IPS-18a (cell line): ENCODE measurements at regions not wholly inside any gene's neighbourhood (a gene's known extent, or its start where the extent isn't known, plus 50 kb on each side); places are given as distances from the start of the nearest gene placed in this dataset.

ENCODE experiments used
- H3K27ac ChIP-seq: one replicate; pipeline ENCODE4 v1.5.1; 2013; ENCODE audit warnings: low read length
- H3K27me3 ChIP-seq: one replicate; pipeline ENCODE4 v1.6.1; 2013; ENCODE audit warnings: mild to moderate bottlenecking, low read length; ENCODE audit not compliant: control insufficient read depth, insufficient read depth
- H3K36me3 ChIP-seq: one replicate; pipeline ENCODE4 v1.6.1; 2013; ENCODE audit warnings: low read depth, low read length; ENCODE audit not compliant: control insufficient read depth
- H3K4me1 ChIP-seq: one replicate; pipeline ENCODE4 v1.6.1; 2013; ENCODE audit warnings: low read depth, low read length; ENCODE audit not compliant: control insufficient read depth
- H3K4me3 ChIP-seq: one replicate; pipeline ENCODE4 v1.5.1; 2013; ENCODE audit warnings: low read length
- H3K9ac ChIP-seq: one replicate; pipeline ENCODE4 v1.6.1; 2013; ENCODE audit warnings: mild to moderate bottlenecking, low read length, moderate library complexity
- H3K9me3 ChIP-seq: one replicate; pipeline ENCODE4 v1.6.1; 2013; ENCODE audit warnings: low read depth, low read length; ENCODE audit not compliant: control insufficient read depth

- Histone ChIP-seq H3K9me3 (no peaks in the 10 kb centered on the region), H3K4me3 (no peak overlapping the region), H3K27me3 (no peaks in the 10 kb centered on the region), H3K27ac (no peak overlapping the region), H3K4me1 (peaks cover 19% of the 10 kb centered on the region), H3K9ac (no peak overlapping the region), H3K36me3 (no peaks in the 10 kb centered on the region)
Observed at GRCh38 chr12:69052613-69053408, 119.8 kb upstream of the CPM start.

- Histone ChIP-seq H3K36me3 (no peaks in the 10 kb centered on the region), H3K27ac (no peak overlapping the region), H3K4me1 (peaks cover 19% of the 10 kb centered on the region), H3K9ac (no peak overlapping the region), H3K9me3 (no peaks in the 10 kb centered on the region), H3K4me3 (no peak overlapping the region), H3K27me3 (no peaks in the 10 kb centered on the region)
Observed at GRCh38 chr12:69054343-69055056, 121.5 kb upstream of the CPM start.

GRCh38 chr12:69055280-69055679 is 122.3 kb upstream of the CPM start:
- Histone ChIP-seq H3K27ac (no peak overlapping the region), H3K9ac (no peak overlapping the region), H3K9me3 (no peaks in the 10 kb centered on the region), H3K27me3 (no peaks in the 10 kb centered on the region), H3K36me3 (no peaks in the 10 kb centered on the region), H3K4me3 (no peak overlapping the region), H3K4me1 (peaks cover 19% of the 10 kb centered on the region)

- no peak overlapping the region for H3K27ac ChIP-seq
- peaks cover 19% of the 10 kb centered on the region for H3K4me1 ChIP-seq
- H3K9me3 ChIP-seq, result no peaks in the 10 kb centered on the region
- no peaks in the 10 kb centered on the region for H3K36me3 ChIP-seq
- H3K4me3 ChIP-seq, result no peak overlapping the region
- no peaks in the 10 kb centered on the region for H3K27me3 ChIP-seq
- no peak overlapping the region for H3K9ac ChIP-seq
Observed at GRCh38 chr12:69055706-69056105, 122.7 kb upstream of the CPM start.

GRCh38 chr12:69056743-69057515 is 124.0 kb upstream of the CPM start:
- H3K36me3 ChIP-seq, result no peaks in the 10 kb centered on the region
- no peaks in the 10 kb centered on the region for H3K27me3 ChIP-seq
- H3K4me1 ChIP-seq, result peaks cover 25% of the 10 kb centered on the region
- H3K27ac ChIP-seq, result no peak overlapping the region
- no peak overlapping the region for H3K4me3 ChIP-seq
- no peak overlapping the region for H3K9ac ChIP-seq
- no peaks in the 10 kb centered on the region for H3K9me3 ChIP-seq

GRCh38 chr12:69057742-69058141 is 124.8 kb upstream of the CPM start:
- peaks cover 25% of the 10 kb centered on the region for H3K4me1 ChIP-seq
- no peak overlapping the region for H3K27ac ChIP-seq
- no peaks in the 10 kb centered on the region for H3K9me3 ChIP-seq
- no peak overlapping the region for H3K9ac ChIP-seq
- no peak overlapping the region for H3K4me3 ChIP-seq
- H3K27me3 ChIP-seq, result no peaks in the 10 kb centered on the region
- no peaks in the 10 kb centered on the region for H3K36me3 ChIP-seq

- no peak overlapping the region for H3K4me3 ChIP-seq
- no peaks in the 10 kb centered on the region for H3K9me3 ChIP-seq
- no peaks in the 10 kb centered on the region for H3K36me3 ChIP-seq
- H3K4me1 ChIP-seq, result peaks cover 10% of the 10 kb centered on the region
- no peaks in the 10 kb centered on the region for H3K27me3 ChIP-seq
- H3K27ac ChIP-seq, result no peak overlapping the region
- H3K9ac ChIP-seq, result no peak overlapping the region
Observed at GRCh38 chr12:69059465-69060457, 126.8 kb upstream of the CPM start.

- Histone ChIP-seq H3K27me3 (no peaks in the 10 kb centered on the region), H3K9ac (no peak overlapping the region), H3K9me3 (no peaks in the 10 kb centered on the region), H3K4me3 (no peak overlapping the region), H3K27ac (no peak overlapping the region), H3K4me1 (peaks cover 10% of the 10 kb centered on the region), H3K36me3 (no peaks in the 10 kb centered on the region)
Observed at GRCh38 chr12:69061574-69061973, 128.6 kb upstream of the CPM start.

- H3K4me1 ChIP-seq, result peaks cover 10% of the 10 kb centered on the region
- no peak overlapping the region for H3K27ac ChIP-seq
Observed at GRCh38 chr12:69062621-69063237, 129.8 kb upstream of the CPM start.

GRCh38 chr12:69064734-69065443 is 131.9 kb upstream of the CPM start:
- H3K9me3 ChIP-seq, result no peaks in the 10 kb centered on the region
- H3K9ac ChIP-seq, result no peak overlapping the region
- H3K27me3 ChIP-seq, result no peaks in the 10 kb centered on the region
- no peak overlapping the region for H3K27ac ChIP-seq
- H3K36me3 ChIP-seq, result no peaks in the 10 kb centered on the region
- no peak overlapping the region for H3K4me3 ChIP-seq
- peaks cover 10% of the 10 kb centered on the region for H3K4me1 ChIP-seq

More at GRCh38 chr12:69062621-69063237, 129.8 kb upstream of the CPM start:
- Histone ChIP-seq H3K9ac (no peak overlapping the region), H3K4me3 (no peak overlapping the region), H3K27me3 (no peaks in the 10 kb centered on the region), H3K9me3 (no peaks in the 10 kb centered on the region), H3K36me3 (no peaks in the 10 kb centered on the region)
